NCI-H345 (cell line): ENCODE measurements at regions not wholly inside any gene's neighbourhood (a gene's known extent, or its start where the extent isn't known, plus 50 kb on each side); places are given as distances from the start of the nearest gene placed in this dataset.
"Not testable (repeated sequence)": the region's sequence is repeated elsewhere in the genome, so short reads cannot be mapped to it uniquely, and the experiment has no call there.

Experiments used
- DNase-seq: peaks from one replicate; lab custom pipeline; 2025; lab: John Stamatoyannopoulos, UW

DNA sequence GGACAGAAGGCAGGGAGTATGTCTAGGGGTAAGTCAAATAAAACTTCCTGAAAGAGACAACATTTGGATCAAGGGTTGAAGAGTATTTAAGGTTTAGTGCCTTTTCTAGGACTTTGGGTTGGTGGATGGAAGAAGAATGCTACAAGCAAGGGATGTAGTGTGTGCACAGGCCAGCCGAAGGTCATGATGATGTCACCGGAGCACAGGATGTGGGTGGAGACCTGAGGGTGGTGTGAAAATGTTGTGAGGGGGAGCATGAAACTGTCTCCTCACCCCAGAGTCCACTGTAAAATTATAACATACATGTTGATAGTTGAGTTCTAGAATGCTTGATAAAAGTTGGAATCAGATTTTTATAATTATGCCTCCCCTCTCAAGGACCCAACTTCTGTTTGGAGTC lies 553.3 kb upstream of the SGCD start:
- DNase-seq = no peak

DNA sequence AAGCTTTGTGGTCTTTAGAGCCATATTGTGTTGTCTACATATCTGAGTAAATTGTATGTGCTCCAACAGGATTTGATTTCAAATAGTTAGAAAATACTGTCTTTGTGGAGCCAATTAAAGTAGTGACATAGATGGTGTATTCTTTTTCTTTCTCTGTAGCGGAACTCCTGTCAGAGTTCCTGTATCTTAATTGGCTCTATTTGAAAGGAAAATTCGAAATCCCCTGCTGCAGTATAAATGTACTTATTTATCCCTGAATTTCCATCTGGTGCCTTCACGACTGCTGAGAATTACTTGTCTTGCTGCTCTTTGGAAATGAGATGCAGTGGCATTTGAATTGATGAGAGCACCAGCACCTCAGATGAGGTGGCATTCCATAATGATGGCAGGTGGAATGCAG lies 546.7 kb upstream of the SGCD start:
- DNase-seq = no peak

DNA sequence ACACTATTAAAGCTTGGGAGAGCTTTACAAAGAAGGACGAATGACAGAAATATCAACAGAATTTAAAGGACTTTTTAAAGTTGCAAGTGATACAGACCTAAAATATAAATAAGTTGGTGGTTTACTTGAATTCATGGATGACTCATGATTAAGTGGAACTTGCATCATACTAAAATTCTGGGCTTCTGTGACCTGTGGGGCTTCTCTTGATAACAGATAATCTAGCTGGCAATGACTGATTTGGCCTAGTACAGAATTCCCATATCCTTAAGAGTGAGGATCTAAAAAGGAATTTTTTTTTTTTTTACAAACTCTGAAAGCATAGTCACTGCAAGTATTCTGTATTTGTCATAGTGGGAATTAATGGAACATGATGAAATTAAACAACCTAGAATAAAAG lies 543.7 kb upstream of the SGCD start:
- no peak for DNase-seq

DNA sequence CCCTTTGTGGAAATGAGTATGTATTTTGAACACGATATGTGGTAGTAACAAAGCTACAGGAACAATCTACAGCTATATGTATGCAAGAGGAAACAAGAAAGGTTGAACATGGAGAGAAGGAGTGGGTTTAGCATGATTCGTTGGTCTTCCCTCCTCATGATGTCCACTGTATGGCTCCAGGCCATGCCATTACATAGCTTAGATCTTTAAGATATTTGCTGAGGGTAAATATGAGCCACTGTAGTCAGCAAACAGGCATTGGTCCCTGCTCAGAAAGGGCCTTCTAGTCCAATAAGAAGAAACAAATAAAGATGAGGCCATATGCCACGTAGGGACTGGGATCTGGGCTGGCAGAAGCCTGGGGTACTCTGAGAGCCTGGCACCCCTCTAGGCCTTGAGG lies 543.2 kb upstream of the SGCD start:
- no peak for DNase-seq

- no peak for DNase-seq
These were observed 540.9 kb upstream of the SGCD start for GRCh38 chr5:155786108-155786507.

DNA sequence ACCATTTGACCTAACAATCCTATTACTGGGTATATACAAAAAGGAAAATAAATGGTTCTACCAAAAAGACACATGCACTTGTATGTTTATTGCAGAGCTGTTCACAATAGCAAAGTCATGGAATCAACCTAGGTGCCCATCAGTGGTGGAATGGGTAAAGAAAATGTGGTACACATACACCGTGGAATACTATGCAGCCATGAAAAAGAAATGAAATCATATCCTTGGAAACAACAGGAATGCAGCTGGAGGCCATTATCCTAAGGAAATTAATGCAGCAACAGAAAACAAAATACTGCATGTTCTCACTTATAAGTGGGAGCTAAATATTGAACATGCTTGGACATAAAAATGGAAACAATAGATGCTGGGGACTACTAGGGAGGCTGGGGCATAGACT lies 534.1 kb upstream of the SGCD start:
- no peak for DNase-seq

DNA sequence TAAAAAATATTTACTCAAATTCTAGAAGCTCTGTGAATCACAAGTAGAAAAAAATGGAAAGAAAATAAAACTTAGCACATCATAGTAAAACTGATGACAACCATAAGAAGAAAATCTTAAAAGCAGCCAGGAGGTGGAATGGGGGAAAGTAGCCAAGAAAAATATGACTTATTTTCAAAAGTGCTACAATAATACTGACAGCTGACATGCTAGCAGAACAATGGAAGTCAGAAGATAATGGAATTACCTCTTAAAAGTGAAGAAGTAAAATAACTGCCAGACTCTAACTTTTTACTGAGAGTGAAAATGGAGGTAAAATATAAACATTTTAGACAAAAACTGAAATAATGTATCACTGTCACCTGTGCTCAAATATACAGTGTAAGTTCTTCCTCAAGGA lies 532.2 kb upstream of the SGCD start:
- no peak for DNase-seq

GRCh38 chr5:155799308-155799707 lies 527.7 kb upstream of the SGCD start:
- no peak for DNase-seq

DNA sequence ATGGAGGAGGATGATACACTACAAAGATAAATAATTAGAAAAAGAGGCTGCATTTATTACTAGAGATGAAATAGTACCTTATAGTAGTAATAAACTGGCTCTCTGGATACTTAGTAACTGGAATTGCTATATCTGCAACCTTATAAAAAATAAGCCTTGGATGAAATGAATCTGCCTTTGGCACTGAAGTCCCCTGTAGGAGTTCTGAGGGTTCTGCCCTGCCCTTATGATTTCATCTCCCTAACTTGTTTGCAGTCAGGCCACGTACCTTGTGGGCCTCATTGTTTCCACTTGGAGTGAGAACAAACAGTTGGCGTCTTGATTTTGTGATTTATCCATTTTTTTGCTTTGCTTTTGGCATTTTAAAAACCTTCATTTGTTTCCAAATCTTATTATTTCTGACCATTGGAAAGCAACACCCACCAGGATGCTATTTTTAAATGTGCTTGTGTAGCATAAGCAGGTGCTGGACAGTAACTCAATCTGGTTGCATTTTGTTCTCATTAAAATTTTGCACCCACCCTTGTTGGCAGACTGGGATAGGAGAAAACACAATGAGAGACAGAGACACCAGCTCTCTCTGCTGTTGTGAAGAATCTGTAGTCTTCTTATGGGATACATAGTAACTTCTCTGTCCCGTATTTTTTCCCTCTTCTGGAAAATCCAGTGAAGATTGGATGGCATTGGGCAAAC lies 518.9 kb upstream of the SGCD start:
- no peak for DNase-seq

- no peak for DNase-seq
These were observed 511.7 kb upstream of the SGCD start for GRCh38 chr5:155815248-155815647.

DNA sequence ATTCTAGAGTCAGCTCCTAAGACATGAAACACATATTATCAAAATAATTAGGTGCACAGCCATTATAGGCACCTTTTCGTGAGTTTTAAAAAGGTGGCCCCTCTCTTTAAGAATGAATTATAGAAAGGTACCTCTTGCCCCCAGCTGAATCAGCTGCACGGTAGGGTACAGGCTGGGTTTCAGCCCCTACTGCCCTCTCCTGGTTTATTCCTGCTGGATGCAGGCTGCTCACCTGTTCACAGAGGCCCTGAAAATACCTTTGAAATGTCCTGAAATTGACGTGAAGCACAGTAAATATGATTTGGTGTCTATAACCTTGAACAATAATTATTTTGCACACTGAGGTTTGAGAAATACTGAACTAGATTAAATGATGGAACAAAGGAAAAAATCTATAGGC lies 504.8 kb upstream of the SGCD start:
- no peak for DNase-seq

DNA sequence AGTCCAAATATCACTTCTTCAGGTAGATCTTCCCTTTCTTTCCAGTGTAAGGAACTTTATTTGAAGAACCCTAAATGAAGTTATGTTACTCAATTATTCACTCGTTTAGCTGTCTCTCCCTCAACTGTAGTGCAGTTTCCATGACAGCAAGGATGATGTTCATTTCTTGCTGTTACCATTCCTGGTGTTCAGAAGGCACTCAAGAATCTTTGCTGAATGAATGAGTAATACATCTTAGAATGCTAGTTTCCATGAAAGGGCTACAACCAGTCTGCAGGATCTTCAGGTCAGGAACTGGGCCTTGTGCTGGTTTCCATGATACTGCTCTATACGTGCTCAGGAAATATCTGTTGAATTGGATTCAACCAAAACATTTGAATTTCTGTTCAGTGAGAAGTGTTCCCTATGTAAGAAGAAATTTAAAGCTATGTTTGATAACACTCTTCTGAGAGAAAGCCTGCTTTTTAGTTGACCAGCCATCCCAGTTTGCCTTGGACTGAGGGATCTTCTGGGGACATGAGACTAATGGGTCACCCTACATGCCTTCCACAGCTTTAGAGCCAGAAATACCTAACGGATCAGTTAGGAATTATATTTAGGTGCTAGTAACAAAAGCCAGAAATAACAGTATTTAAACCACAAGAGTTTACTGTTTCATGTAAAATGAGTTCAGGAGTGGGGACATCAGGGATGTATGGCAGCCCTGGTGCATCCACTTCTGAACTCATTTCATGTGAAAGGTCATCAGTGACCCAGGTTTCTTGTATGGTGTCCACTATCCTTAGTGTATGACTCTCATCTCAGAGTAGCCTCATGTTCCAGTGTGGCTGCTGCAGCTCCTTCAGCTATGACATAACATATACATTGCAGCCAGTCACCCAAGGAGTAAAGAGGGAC lies 500.1 kb upstream of the SGCD start:
- DNase-seq = no peak

GRCh38 chr5:155827508-155827815 lies 499.5 kb upstream of the SGCD start:
- DNase-seq = not testable (repeated sequence)

- no peak for DNase-seq
These were observed 499.0 kb upstream of the SGCD start for GRCh38 chr5:155827949-155828348.

GRCh38 chr5:155831491-155831890 lies 495.5 kb upstream of the SGCD start:
- DNase-seq = no peak

DNA sequence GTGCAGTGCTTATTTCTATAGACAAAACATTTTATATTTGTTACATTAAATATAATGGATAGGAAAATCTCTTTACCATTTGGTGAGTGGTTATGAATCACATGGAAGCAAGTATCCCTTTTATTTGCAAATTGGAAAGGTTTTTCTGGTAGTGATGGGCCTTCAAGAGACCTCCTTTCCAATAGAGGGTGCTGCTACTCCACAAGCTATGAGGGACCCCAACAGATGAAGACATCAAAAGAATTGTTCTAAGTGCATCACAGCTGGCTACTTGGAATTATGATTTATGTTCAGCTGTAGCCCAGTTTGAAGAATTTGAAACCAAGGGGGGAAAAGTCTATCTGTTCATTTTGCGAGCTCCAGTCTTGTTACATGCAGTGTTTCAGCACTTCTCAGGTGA lies 493.7 kb upstream of the SGCD start:
- no peak for DNase-seq

DNA sequence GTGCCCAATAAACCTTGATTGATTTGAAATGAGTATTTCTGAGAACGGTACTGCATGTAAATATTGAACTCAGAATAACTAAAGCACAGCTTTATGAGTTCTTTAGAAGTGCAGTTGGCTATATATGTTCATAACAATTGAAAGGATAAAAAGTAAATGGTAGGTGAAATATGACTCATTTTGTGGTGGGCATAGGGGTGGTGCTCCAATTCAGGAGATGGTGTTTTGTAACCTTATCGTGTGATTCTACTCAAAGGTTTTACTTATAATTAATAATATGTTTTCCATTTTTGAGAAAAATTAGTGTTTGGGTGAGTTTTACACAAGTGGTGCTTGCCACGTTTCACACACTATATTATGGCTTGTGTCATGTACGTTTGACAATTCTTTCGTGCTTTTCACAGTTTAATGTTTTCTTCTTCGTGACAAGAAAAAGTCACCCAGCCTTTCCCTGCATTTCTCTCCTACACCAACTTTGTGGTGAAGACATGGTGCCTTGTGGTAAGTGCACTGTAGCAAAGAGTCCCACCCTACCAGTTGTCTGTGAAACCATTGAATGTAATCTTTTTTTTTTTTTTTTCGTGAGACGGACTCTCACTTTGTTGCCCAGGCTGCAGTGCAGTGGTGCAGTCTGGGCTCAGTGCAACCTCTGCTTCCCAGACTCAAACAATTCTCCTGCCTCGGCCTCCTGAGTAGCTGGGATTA lies 492.5 kb upstream of the SGCD start:
- no peak for DNase-seq

DNA sequence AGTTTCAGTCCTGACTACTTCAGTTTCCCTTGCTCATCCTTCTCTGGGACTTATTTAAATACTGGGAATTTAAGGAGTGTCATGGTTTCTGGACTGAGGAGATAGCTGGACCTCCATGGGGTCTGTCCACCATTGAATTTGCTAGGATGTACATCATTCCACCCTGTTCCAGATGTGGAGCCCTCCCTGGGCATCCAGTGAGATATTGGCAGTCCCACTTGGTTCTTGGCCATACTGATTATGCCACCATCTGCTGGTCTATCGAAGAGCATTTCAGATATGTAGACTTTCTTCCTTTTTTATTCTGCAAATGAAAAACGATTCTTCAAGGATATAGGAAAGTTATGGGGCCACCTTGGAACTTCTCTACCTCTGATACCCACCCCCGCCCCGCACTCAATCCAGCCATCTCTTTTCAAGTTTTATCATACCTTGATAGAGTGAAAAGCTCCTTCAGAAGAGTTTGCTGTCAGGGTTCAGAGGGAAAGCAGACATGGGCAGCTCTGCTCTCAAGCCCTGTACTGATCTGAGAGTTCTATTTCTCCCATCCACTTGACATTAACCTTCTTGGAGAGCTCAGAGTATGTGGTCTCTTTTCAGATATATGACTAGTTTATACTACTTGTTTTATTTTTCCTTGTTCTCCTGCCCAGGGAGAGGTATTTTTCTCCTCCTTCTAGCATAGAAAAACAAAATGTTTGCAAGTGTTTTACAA lies 490.7 kb upstream of the SGCD start:
- DNase-seq = no peak

DNA sequence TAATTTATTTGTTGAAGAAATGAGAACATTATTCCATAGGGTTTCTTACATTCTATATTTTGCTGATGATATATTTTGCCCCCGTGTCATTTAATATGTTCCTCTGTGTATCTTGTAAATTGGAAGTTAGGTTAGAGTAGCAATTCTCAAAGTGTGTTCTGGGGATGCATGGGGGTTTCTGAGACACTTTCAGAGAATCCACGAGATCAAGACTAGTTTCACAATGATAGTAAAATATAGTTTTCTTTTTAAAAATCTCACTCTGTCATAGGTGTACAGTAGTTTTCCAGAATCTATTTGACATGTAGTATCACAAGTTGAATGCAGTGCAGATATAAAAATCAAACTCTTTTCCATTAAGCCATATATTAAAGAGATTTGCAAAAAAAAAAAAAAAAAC lies 488.6 kb upstream of the SGCD start:
- DNase-seq = no peak

- no peak for DNase-seq
These were observed 487.5 kb upstream of the SGCD start for GRCh38 chr5:155839251-155840037.

GRCh38 chr5:155844542-155844941 lies 482.4 kb upstream of the SGCD start:
- no peak for DNase-seq

GRCh38 chr5:155850370-155850769 lies 476.6 kb upstream of the SGCD start:
- DNase-seq = no peak
